ENCODE measurements at regions not wholly inside any gene's neighbourhood (a gene's known extent, or its start where the extent isn't known, plus 50 kb on each side); places are given as distances from the start of the nearest gene placed in this dataset.

DNA sequence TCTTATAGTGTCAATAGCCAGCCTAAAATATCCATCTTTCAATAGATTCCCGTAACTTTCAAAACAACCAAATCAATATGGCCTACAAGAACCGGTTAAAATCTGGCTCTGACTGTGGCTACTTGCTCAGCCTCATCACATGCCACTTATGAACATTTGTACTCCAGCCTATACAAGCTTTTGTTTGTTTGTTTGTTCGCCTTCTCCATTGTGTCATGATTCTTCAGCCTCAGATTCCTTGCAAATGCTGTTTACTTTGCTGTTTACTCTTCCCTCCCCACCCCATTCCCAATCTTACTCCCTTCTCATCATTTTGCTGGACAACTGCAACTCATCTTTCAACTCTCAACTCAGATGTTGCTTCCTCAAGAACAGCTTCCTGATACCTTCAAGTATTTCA, 161.2 kb downstream of the CAPZA3 start:
- Histone ChIP-seq H3K23ac (ENCODE audit: insufficient read length) (no peak overlapping the region), H2BK20ac (ENCODE audit: low read length) (no peak overlapping the region; the same call in 1 of the 2 replicates), H3K79me1 (ENCODE audit: low read depth, low read length) (no peaks in the 10 kb centered on the region), H2BK15ac (ENCODE audit: low read length) (no peak overlapping the region), H3K4me1 (replicated peaks in 1 of 4; ENCODE audit: control insufficient read depth in 3 of 4, insufficient read depth in 4 of 4, low read length in 3 of 4) (peaks cover 0 to 12% (median 4%) of the 10 kb centered on the region in 4 experiments; a peak in 5 of 7 replicates), H3K27me3 (replicated peaks in 1 of 4; ENCODE audit: control insufficient read depth in 3 of 4, extremely low read depth in 1 of 4, insufficient read depth in 3 of 4, low read length in 3 of 4) (no peaks in the 10 kb centered on the region; a peak in 1 of 7 replicates), H3K9me3 (ENCODE audit: insufficient read depth in 2 of 2, low read depth in 1 of 2, low read length in 1 of 2) (no peaks in the 10 kb centered on the region), H3K36me3 (ENCODE audit: control insufficient read depth in 2 of 4, insufficient read depth in 4 of 4, low read length in 3 of 4) (no peaks in the 10 kb centered on the region), H3K4me2 (ENCODE audit: insufficient read depth in 1 of 2, low read depth in 2 of 2, low read length in 2 of 2) (no peak overlapping the region), H2BK5ac (ENCODE audit: low read depth, low read length) (no peak overlapping the region), H2BK12ac (ENCODE audit: low read depth, low read length) (no peak overlapping the region), H3K56ac (replicated peaks; ENCODE audit: insufficient read length, low read depth, low read length) (no peak overlapping the region), H3K14ac (ENCODE audit: insufficient read length) (no peak overlapping the region), H4K20me1 (replicated peaks in 1 of 2; ENCODE audit: control insufficient read depth in 1 of 2, insufficient read depth in 2 of 2, low read length in 2 of 2) (no peaks in the 10 kb centered on the region), H4K91ac (replicated peaks; ENCODE audit: insufficient read length, low read length) (no peak overlapping the region), H3K23me2 (ENCODE audit: low read depth, low read length) (no peaks in the 10 kb centered on the region), H2AFZ (ENCODE audit: low read length) (no peak overlapping the region), H4K8ac (ENCODE audit: extremely low read depth, insufficient read depth, low read length) (no peak overlapping the region), H3K9ac (replicated peaks in 1 of 4; ENCODE audit: extremely low read depth in 1 of 4, low read depth in 3 of 4, low read length in 3 of 4) (no peak overlapping the region), H3K4me3 (ENCODE audit: extremely low read depth in 1 of 4, insufficient read depth in 2 of 4, low read depth in 3 of 4, low read length in 4 of 4) (no peak overlapping the region), H3K4ac (replicated peaks; ENCODE audit: insufficient read length, low read depth, low read length) (no peak overlapping the region), H2AK5ac (ENCODE audit: low read depth, low read length) (no peak overlapping the region), H3K18ac (ENCODE audit: extremely low read depth, low read length) (no peak overlapping the region), H4K5ac (ENCODE audit: insufficient read length, low read depth, low read length) (no peak overlapping the region), H3K27ac (ENCODE audit: low read depth, low read length) (no peak overlapping the region), H2BK120ac (replicated peaks; ENCODE audit: low read depth, low read length) (no peak overlapping the region), H3K79me2 (ENCODE audit: control insufficient read depth in 1 of 2, insufficient read depth in 2 of 2, low read length in 2 of 2) (no peaks in the 10 kb centered on the region)
- ChIA-PET CTCF (ENCODE audit: partially characterized antibody) (interaction anchor here (1.6 kb wide), 1 partner anchor 17 kb away, joined by 4 read pairs; no protein-coding TSS in a partner anchor), POLR2A (ENCODE audit: partially characterized antibody) (no interaction called here)
- FAIRE-seq = no peak
- 83% methylated on average over 3 of the region's 3 CpGs; no CpG with 5 or more reads in 1 of the 2 experiments for WGBS, 2 experiments (ENCODE audit: extremely low coverage in 1 of 2, insufficient coverage in 1 of 2, insufficient read length in 1 of 2, insufficient replicate concordance in 2 of 2, low coverage in 1 of 2, low lambda C conversion rate in 2 of 2, missing lambda C conversion rate in 1 of 2)
- DNase-seq (ENCODE audit: low read depth in 1 of 2, low spot score in 2 of 2) = no peak
- TF ChIP-seq BCL11A (IDR thresholded peaks at IDR 0.05; ENCODE audit: low read depth in 2 of 2, low read length in 2 of 2) (no peak), SAP30 (IDR thresholded peaks at IDR 0.05; ENCODE audit: insufficient read depth, insufficient replicate concordance, low read length) (no peak), TEAD4 (IDR thresholded peaks at IDR 0.05; ENCODE audit: low read depth, low read length) (no peak), RFX5 (IDR thresholded peaks at IDR 0.05; ENCODE audit: borderline replicate concordance, low read depth, low read length) (no peak), HDAC6 (IDR thresholded peaks at IDR 0.05; ENCODE audit: low read depth, low read length) (no peak), CEBPB (IDR thresholded peaks at IDR 0.05; ENCODE audit: low read depth, low read length) (no peak), BRCA1 (IDR thresholded peaks at IDR 0.05; ENCODE audit: low read depth, low read length) (no peak), CHD2 (IDR thresholded peaks at IDR 0.05; ENCODE audit: low read length) (no peak)
- TF ChIP-seq, protein P1, sequence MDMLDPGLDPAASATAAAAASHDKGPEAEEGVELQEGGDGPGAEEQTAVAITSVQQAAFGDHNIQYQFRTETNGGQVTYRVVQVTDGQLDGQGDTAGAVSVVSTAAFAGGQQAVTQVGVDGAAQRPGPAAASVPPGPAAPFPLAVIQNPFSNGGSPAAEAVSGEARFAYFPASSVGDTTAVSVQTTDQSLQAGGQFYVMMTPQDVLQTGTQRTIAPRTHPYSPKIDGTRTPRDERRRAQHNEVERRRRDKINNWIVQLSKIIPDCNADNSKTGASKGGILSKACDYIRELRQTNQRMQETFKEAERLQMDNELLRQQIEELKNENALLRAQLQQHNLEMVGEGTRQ (IDR thresholded peaks at IDR 0.05; ENCODE audit: low read length) = no peak

All from H1 (cell line).